Amniotic epithelial cell (primary cell): ENCODE measurements at regions not wholly inside any gene's neighbourhood (a gene's known extent, or its start where the extent isn't known, plus 50 kb on each side); places are given as distances from the start of the nearest gene placed in this dataset.

Experiments used
- DNase-seq: peaks from one replicate; pipeline ENCODE4 v3.0.0-alpha.2; 2010; ENCODE audit warnings: low read depth

DNA sequence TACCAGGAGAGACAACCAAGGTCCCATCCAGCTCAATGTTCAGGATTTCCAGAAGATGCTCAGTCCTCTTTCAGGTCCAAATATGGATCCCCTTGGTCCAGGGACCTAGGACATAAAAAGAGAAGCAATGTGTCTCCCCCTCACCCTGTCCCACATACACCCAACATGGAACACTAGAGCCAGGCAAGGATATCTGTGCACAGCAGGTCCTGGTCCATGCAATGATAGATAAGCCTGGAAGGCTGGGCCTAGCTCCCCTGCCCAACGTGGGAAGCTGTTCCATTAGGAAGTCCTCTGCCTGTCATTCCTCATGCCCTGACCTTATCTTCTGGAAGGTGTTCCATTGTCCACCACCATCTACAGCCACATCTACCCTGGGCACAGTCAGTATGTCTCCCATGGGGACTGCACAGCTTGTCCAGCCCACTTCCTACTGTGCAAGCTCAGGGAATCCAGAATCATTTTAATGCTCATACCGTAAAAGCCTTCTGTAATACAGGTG is 1434.8 kb downstream of the TBC1D22A start:
- DNase-seq = no peak

DNA sequence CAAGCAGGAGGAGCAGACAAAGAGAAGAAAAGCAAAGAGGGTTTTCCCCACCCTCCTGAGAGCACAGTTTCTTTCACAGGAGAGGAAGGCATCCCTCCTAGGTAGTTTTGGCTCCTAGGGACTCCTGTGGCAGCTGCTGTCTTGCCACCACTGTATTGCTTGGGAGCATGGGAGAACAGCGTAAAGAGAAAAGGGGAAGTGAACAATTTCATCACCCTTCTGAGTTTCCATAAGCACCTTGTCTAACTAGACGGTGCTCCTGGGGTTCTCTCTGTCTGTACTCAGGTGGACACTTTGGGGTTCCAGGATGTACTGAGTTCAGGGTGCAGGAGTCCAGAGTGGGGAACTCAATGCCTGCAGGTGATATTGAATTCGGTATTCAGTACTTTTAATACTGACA is 1430.5 kb downstream of the TBC1D22A start:
- no peak for DNase-seq

DNA sequence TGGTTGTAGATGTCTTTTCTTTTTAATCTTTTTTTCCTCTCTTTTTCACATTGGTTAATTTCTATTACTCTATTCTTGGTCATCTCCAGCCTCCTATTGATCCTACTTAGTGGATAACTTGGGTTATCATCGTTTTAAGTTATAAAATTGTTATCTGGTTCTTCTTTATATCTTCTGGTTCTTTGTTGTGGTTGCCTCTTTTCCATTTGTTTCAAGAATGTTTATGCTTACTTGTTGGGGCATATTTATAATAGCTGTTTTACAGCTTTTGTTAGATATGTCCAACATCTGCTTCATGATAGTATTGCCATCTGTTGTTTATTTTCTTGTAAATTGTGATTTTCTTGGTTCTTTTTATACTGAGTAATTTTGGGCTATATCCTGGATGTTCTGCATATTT is 1429.6 kb downstream of the TBC1D22A start:
- DNase-seq = no peak

DNA sequence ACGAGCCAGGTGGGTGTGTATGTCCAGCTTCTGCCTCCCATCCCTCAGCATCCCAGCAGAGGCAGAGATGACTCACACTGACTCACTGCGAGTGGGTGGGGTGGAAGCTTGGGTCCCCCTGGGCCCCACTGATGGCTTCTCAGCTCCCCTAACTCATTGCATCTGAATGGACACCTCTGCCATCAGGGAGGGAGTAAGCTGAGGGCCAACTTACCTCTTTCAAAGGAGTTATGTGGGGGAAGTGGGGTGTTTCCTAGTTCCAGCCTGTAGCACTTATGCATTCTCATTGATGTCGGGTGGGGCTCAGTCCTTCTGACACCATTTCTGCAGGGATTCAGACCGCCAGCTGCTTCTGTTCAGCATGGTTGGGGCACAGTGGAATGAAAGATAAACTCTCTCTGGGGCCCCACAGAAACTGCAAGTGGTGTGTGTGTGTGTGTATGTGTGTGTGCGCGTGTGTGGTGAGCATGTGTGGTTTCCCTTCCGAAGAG is 1425.8 kb downstream of the TBC1D22A start:
- no peak for DNase-seq

DNA sequence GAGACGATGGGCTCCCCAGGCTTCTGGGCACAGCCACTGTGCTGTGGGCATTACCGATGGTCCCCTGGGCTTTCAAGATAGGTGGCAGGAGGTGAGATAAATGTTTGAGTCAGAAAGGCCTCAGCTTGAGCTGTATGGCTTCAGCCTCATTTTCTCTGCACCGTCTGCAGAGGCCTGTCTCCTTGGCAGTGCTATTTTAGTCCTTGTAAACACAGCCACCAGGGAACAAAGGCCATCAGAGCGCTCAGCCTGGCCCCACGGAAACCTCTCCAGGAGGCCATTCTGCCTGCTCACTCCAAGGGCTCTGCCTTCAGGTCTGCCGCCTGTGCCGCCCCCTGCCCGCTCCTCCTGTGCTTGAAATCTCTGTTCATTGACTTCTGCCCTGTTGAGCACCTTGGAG is 1424.9 kb downstream of the TBC1D22A start:
- DNase-seq = no peak

DNA sequence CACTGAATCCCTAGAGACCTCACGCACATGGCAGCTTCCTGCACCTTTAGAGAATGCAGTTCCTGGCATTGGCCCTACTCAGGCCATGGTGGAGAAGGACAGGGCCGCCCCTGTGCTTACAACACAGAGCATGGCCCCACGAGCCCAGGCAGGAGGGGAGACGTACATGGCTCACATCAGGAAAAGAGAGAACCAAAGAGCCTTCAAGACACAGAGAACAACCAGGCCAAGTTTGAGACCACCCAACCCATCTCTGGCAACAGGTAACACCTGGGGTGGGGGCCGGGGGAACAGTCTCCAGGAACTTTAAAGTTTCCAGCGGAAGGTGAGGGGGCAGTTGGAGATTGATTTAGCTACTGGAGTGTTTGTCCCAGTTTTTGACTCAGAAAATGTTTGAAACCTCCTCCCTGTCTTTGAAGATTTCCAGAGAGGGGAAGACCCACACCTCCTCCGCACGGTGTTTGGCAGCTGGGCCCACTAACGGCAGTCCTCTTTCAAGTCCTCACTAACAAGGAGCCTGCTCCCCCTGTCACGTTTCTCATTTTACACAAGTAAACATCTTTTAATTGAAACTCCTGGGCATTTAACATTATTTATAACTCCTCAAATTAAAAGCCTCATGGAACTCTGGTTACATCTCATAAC is 1423.8 kb downstream of the TBC1D22A start:
- no peak for DNase-seq

DNA sequence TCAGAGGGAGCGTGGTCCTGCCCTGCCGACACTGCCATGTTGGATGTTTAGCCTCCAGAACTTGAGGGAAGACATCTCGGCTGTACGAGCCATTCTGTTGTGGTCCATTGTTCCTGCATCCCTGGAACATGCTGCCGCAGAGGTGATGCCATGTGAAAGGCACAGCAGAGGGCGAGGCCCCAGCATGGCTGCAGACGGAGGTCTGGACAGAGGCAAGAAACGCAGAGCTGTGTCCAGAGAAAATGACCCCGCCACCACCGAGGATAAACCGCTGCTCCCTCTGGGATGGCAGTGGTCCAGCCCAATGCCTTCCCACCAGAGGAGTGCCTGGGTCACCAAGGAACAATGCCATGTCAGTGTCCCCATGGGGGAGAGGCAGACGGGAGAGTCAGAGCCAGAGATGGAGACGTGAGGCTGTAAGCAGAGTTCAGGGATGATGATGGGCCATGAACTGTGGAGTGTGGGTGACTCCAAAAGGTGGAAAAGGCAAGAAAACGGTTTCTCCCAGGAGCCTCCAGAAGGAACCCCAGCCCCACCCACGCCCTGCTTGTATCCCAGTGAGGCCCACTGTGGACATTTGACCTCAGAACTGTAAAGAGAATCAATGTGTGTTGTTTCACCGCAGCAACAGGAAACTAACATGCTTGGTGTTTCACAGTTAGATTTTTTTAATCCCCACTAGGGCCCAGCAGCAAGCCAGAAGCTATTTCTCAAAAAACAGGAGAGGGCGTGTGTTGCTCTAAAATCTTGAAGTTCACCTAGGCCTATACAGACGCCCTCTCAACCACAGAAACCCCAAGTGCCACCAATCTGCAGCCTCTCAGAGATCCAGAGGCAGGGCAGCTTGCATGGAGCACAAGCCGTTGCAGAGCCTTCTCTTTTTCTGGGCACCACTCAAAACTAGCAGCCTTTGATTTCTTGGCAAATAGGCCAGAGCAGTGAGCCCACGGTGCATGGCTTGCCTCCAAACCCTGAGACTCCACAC is 1422.9 kb downstream of the TBC1D22A start:
- no peak for DNase-seq

DNA sequence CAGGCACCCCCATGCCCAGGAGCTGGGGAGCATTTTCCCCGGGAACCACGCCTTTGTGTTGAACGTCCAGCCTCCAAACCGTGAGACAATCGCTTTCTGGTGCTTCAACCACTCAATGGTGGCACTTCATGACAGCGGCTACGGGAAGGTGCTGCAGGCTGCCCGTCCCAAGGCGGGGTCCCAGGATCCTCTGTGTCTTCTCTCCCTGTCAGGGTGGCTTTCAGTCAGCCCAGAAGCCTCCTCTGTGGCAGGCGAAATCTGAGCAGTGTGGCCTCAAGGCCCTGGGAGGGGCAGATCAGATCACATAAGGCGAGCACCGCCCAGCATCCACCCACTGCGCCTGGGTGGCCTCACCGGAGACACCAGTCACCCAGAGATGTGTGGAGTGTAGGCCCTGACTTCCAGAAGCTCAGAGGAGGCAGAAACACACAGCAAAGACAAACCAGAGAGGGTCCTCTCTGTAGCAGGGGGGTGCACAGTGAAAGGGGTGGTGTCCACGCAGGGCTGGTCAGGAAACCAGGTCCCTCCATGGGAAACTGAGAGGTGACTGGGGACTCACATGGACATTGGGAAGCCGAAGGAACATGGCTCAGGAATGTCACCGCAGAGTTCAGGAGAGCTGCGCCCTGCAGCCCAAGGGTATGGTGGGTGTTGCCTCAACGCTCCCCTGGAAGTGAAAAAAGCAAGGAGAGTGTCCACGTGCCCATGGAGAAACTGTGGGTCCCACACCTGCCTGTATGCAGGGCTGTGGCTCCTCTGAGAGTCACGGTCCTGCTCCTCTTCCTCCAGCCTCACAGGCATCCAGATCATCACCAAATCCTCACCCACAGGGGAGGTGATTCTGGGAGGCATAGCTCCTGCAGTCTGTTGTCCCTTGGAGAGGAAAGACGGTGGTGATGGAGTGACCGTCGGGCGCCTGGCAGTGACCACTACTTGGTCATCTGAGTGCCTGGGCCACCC is 1420.7 kb downstream of the TBC1D22A start:
- DNase-seq = no peak

DNA sequence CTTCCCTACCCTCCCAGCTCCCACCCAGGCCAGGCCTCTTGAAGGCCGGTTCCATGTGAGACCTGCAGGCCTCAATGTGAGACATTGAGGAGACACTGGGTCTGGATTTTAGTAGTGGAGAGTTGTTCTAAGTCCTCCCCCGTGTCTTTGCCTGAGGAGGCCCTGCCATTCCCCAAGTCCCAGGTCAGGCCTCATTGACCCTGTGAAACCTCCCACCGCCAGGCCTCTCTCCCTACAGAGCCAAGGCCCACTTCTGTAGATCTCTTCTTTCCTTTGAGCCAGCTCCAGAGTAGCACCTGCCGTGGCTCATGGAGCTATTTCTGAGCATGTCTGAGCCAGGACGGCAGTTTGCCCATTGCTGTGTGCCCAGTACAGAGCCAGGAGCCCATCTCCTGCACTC is 1419.6 kb downstream of the TBC1D22A start:
- DNase-seq = no peak

DNA sequence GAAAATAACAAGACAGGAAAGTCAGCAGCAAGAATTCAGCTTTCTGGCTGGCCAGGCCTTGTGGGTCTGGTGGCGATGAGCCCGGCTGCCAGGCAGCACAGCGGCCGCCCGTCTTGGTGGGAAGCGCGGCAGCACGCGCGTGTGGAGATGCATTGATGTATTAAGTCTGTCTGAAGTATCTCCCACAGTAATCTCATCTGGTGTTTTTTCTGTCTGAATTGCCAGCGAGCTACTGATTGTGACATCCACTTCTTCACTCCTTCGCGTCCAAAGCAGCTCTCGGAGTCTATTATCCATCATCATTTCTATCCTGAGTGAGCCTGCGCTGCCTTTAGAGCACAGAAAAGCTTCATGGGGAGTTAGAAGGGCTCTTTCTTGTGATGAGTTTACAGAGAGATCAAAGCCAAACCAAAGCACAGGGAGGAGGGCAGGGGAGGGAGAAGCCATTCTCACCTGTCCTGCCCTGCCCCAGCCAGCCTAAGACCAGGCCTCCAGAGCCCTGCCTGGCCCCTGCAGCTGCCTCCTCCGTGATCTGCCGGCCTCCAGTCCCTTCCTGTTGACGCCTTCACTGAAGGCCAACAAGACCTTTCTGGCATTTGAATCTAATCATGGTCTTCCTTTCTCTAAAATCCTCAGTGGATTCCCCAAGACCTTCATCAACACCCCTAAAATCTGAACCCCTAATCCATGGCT is 1419.0 kb downstream of the TBC1D22A start:
- no peak for DNase-seq

DNA sequence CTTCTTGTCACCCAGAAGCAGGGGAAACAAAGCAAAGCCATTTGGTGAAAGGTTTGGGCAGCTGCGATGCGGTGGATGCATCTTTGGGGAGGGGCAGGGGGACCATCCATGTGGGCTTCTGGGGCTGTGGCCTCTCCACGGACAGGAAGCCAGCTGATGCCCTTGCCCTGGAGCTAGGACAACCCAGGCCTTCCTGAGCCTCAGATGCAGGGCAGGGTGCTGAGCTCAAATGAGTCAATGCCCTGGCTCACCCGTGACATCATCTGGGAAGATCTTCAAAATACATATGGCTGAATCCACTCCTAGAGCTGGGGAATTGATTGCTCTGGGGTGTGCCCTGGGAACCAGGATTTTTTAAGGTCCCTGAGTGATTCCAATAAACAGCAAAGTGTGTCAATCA is 1418.2 kb downstream of the TBC1D22A start:
- DNase-seq = no peak

DNA sequence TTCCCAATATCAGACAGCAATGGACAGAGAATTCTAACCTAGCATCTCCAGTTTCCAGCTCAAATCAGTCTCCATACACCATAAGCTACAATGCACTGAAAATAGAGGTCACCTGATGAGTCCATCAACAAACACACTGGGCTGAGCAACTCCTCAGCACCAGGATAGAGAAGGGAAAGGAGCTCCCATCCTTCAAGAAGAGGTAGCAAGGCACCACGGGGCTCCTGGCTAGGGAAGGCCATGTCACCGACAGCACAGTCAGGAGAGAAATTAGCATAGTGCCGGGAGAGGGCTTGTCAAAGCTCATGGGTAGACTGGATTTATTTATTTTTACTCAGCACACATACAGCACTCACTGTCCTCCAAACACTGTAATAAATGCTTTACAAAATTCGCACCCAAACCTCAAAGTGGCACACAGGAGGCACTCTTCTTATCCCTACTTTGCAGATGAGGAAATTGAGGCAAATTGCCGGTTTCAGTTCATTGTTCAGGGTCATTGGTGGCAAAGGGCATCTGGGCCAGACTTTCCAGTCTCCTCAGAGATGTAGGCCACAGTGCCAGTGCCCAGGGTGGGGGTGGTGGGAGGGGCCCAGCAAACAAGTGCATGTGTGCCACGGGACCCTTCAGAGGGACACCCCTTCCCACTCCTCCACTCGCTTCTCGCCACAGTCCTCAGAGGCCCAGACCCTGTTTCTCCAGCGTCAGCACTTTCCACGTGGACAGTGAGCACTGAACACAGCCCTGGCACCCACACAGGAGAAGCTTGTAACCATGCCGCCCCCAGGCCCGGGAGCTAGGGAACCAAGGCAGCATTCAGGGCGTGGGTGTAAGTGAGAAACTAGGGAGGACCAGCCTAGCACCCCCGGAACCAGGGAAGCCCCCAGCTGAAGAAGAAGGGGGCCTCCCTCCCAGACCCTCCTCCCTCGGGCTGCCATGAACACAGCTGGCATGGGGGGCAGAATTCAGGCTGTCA is 1417.4 kb downstream of the TBC1D22A start:
- no peak for DNase-seq

DNA sequence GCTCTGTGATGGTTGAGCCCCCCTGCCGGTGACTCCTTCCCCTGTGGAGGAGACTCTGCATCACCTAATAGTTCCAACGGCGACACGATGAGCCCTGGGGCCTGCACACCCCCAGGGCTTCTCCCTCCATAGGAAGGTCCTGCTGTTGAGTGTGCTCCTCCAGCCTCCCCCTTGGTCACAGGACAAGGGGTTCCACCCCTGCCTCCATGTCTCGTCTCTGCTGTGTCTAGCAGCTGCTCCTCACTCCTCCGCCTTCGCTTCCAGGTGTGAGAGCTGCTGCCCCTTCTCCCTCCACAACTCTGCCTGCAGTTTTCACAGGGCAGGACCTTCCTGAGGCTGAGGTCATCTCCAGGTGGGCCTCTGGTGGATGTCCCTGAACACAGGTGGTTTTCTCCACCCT is 1416.1 kb downstream of the TBC1D22A start:
- no peak for DNase-seq

DNA sequence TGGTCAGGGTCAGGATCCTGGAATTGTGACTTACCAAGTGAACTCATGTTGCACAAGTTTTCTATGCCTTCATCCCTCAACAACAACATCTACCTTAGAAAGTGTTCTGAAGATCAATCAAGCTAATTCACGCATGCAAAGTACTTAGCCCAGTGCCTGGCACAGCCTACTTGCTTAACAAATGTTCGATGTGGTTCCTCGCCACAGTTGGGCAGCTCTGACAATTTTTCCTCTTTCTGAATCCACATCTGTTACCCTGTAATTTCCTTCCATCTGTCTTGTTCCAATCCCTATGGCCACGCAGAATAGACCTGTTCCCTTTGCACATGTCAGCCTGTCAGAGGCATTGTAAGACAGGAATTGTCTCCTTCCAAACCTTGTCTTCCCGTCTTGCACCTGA is 1415.2 kb downstream of the TBC1D22A start:
- no peak for DNase-seq

DNA sequence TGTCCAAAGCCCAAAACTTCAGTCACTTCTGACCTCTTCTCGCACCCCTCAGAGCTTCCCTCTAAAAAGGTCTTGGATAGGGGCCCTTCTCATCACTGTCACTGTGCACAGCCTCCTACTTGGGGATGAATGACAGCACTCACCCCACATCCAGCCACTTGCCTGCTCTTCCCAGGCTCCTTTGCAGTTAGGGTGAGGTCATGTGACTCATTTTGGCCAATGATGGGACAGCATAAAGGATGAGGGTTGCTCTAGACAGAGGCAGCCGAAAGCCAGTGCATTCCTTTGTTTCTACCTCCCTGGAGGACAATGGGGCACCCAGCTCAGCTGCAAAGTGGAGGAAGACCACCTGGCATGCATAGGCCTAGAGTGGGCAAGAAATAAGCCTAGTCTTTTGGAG is 1413.3 kb downstream of the TBC1D22A start:
- no peak for DNase-seq

DNA sequence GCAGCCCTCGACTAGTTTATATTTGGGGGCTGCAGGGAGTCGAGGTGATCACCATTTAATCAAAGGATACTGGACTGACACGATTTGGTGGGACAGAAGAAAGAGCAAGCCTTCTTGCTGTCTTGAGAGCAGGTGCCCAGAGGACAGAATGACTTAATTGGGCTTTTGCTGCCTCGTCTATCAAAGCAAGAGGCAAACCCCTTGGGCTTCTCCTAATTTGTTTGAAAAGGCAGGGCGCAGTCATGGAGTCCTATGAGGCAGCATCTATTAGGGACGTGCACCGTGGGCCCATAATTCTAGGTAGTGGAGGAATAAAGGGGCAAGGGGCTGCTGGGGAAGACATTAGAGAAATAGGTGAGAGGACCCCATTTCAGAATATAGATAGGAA is 1411.3 kb downstream of the TBC1D22A start:
- DNase-seq = no peak

DNA sequence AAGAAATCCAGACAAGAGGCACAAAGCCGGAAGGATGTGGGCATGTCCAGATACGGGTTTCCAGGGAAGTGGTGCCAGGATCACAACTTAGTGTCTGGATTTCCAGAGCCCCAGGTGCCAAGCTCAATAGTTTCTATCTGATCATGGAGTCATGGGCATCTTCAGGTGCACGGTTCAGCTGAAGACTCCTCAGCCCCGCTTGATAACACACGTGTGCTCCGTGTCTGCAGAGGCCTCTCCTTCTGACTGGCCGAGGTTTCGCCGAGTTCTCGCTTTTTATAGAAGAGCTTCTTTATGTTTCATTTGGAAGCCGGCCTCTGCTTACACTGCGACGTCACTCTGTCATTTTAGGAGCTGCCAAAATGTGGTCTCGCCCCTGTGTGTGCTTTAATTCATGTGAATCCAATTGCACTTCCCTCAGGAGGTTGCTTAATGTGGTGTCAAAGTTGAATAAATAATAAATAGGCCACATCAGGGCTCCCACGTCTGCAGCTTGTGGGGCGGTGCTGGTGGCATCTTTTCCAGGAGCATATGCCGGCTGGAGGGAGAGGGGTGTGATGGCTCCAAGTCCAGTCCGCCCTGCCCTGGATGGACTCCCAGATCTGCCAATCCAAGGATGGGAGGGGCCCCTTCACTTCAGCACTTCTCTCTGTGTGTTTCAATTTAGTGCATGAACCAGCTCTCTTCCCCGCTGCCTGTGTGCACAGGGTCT is 1410.8 kb downstream of the TBC1D22A start:
- no peak for DNase-seq

DNA sequence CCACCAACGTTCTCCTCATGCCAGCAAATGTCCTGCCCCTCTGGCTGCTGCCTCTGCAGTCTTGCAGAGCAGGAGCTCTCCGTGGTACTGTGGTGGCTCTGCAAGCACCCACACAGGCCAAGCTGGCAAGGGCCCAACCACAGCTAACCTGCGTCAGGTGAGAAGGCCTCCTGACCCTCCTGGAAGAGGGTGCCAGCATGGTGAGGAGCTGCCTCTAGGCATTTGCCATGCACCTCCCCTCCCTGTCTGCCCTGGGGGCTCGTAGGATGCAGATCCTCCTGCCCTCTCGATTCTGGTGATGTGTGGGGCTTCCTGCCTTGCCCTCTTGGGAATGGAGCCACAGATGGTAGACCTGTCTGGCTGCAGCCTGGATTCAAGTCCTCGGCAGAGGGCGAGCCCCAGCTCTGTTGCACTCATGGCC is 1408.8 kb downstream of the TBC1D22A start:
- no peak for DNase-seq

DNA sequence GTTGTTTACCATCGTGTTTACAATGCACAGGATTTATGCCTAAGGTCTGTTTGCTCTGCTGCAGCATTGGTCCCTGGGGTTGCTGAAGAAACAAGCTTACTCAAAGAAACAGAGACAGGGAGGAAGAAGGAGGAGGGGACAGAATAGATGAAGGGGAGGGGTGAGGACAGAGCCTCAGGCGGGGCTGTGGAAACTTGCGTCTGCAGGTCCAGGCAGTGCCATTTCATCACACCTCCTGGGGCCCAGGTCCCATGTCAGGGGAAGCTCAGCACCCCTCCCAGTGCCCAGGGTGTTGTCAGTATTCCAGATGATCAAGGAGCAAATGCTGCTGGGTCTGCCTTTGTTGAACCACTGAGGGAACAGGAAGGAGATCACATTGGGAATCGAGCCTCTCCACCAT is 1406.8 kb downstream of the TBC1D22A start:
- DNase-seq = no peak
